PC-3 (cell line): ENCODE measurements at regions not wholly inside any gene's neighbourhood (a gene's known extent, or its start where the extent isn't known, plus 50 kb on each side); places are given as distances from the start of the nearest gene placed in this dataset.

Experiments used
- ATAC-seq: fragments of 200-7000 bp; cut with Tn5 transposase; 2 replicates; pipeline ENCODE4 v1.9.1; 2020; ENCODE audit warnings: mild to moderate bottlenecking, moderate library complexity
- BruUV-seq: library from RNA; stranded (reverse); fragments of 400-500 nt; replicated peaks from 2 replicates; lab custom pipeline; 2021; lab: Mats Ljungman, UMichigan
- CTCF ChIA-PET: fragments of 300-600 bp; sonication (Branson Sonifier 250); formaldehyde crosslinking; loops from one replicate; lab custom pipeline; 2022; ENCODE audit warnings: antibody characterized with exemption; lab: Charles Lee
- POLR2A ChIA-PET: fragments of 300-600 bp; sonication (Branson Sonifier 250); formaldehyde crosslinking; loops from one replicate; lab custom pipeline; 2022; ENCODE audit warnings: antibody characterized with exemption; ENCODE audit not compliant: unreplicated experiment; lab: Charles Lee
- DNase-seq: peaks from one replicate; pipeline ENCODE4 v3.0.0-alpha.2; 2015
- H2AFZ ChIP-seq: fragments of 300-600 bp; sonication (generic); 2 replicates; pipeline ENCODE4 v1.6.0; 2016; ENCODE audit warnings: antibody characterized with exemption, low read length
- H3F3A ChIP-seq: fragments of 300-600 bp; sonication (generic); one replicate; pipeline ENCODE4 v1.6.0; 2017; ENCODE audit warnings: antibody characterized with exemption, low read length, control low read depth, mild to moderate bottlenecking; ENCODE audit not compliant: unreplicated experiment
- H3K27ac ChIP-seq: fragments of 300-600 bp; sonication (generic); 2 replicates; pipeline ENCODE4 v1.5.1; 2016; ENCODE audit warnings: mild to moderate bottlenecking, low read length
- H3K27me3 ChIP-seq: fragments of 300-600 bp; sonication (generic); 2 replicates; pipeline ENCODE4 v1.6.1; 2016; ENCODE audit warnings: low read length, mixed read lengths
- H3K36me3 ChIP-seq: fragments of 300-600 bp; sonication (generic); 2 replicates; pipeline ENCODE4 v1.6.1; 2016; ENCODE audit warnings: low read depth, mixed run types, low read length, mixed read lengths
- H3K4me1 ChIP-seq: fragments of 300-600 bp; sonication (generic); 2 replicates; pipeline ENCODE4 v1.5.1; 2016; ENCODE audit warnings: low read length; ENCODE audit not compliant: insufficient read depth
- H3K4me2 ChIP-seq: fragments of 300-600 bp; sonication (generic); 2 replicates; pipeline ENCODE4 v1.6.0; 2016; ENCODE audit warnings: low read length
- H3K4me3 ChIP-seq: fragments of 300-600 bp; sonication (generic); 2 replicates; pipeline ENCODE4 v1.5.1; 2016; ENCODE audit warnings: mild to moderate bottlenecking, low read length, mixed read lengths
- H3K79me2 ChIP-seq: fragments of 300-600 bp; sonication (generic); 2 replicates; pipeline ENCODE4 v1.6.1; 2017; ENCODE audit warnings: low read length, mixed read lengths
- H3K9ac ChIP-seq: fragments of 300-600 bp; sonication (generic); 2 replicates; pipeline ENCODE4 v1.6.0; 2016; ENCODE audit warnings: mild to moderate bottlenecking, low read length
- H3K9me2 ChIP-seq: fragments of 300-600 bp; sonication (generic); replicated peaks from 2 replicates; pipeline ENCODE4 v1.6.1; 2016; ENCODE audit warnings: mixed run types, low read length, mixed read lengths
- H3K9me3 ChIP-seq: fragments of 300-600 bp; sonication (generic); 2 replicates; pipeline ENCODE4 v1.6.1; 2016; ENCODE audit warnings: low read length, mixed read lengths
- H4K20me1 ChIP-seq: fragments of 300-600 bp; sonication (generic); 2 replicates; pipeline ENCODE4 v1.6.1; 2016; ENCODE audit warnings: low read length, mixed read lengths
- CTCF ChIP-seq: fragments of 300-600 bp; sonication (generic); conservative IDR thresholded peaks from 2 replicates; pipeline ENCODE4 v1.5.1; 2017; ENCODE audit warnings: antibody characterized with exemption, low read depth, mild to moderate bottlenecking, low read length
- EZH2 ChIP-seq: fragments of 300-600 bp; sonication (generic); IDR thresholded peaks from one replicate; pipeline ENCODE4 v1.6.1; 2017; ENCODE audit warnings: antibody characterized with exemption, mild to moderate bottlenecking, low read length; ENCODE audit not compliant: unreplicated experiment
- EZH2phosphoT487 ChIP-seq: fragments of 300-600 bp; sonication (generic); IDR thresholded peaks from 2 replicates; pipeline ENCODE4 v1.6.1; 2018; ENCODE audit warnings: mild to moderate bottlenecking, antibody characterized with exemption, low read length, borderline replicate concordance
- intact Hi-C: fragments of 100-400 bp; cut with micrococcal nuclease; formaldehyde crosslinking; loops from 2 replicates; pipeline ENCODE4 v1.9.0; 2023

GRCh38 chr11:76721755-76722677 lies 51.5 kb upstream of the LRRC32 start:
- POLR2A ChIA-PET = interaction anchor here (0.5 kb wide), 1 partner anchor 1096 kb away, joined by 3 read pairs; no protein-coding TSS in a partner anchor

GRCh38 chr11:76723142-76723541 lies 52.6 kb upstream of the LRRC32 start:
- Histone ChIP-seq H3K9me3 (no peaks in the 10 kb centered on the region), H3K79me2 (no peaks in the 10 kb centered on the region), H3K4me3 (no peak overlapping the region), H3K27me3 (peaks cover 31% of the 10 kb centered on the region; the same call in 1 of the 2 replicates), H3K9me2 (no peaks in the 10 kb centered on the region; the same call in 1 of the 2 replicates), H3K9ac (no peak overlapping the region), H3K4me2 (no peak overlapping the region), H3K4me1 (peaks cover 6% of the 10 kb centered on the region; the same call in 1 of the 2 replicates), H2AFZ (no peak overlapping the region), H3K36me3 (no peaks in the 10 kb centered on the region), H3F3A (no peaks in the 10 kb centered on the region), H3K27ac (no peak overlapping the region), H4K20me1 (no peaks in the 10 kb centered on the region)
- intact Hi-C loops = no loop called here
- ChIA-PET CTCF (no interaction called here), POLR2A (interaction anchor here (0.5 kb wide), 1 partner anchor 37 kb away, joined by 3 read pairs; no protein-coding TSS in a partner anchor)
- no TSS peak for BruUV-seq
- DNase-seq (no peak), ATAC-seq (no peak)
- TF ChIP-seq CTCF (0 out of 2 replicates have a peak, but pooled peaks have one; percentile 10), EZH2phosphoT487 (no peak)

More at GRCh38 chr11:76721755-76722677, 51.5 kb upstream of the LRRC32 start:
- Histone ChIP-seq H3K4me2 (peak overlapping the region; percentile 76), H3K4me3 (peak overlapping the region; percentile 50; the same call in 1 of the 2 replicates), H3K79me2 (no peaks in the 10 kb centered on the region), H4K20me1 (no peaks in the 10 kb centered on the region), H2AFZ (peak overlapping the region; percentile 76), H3K36me3 (no peaks in the 10 kb centered on the region), H3K27me3 (peaks cover 22% of the 10 kb centered on the region; the same call in 1 of the 2 replicates), H3K27ac (no peak overlapping the region), H3K4me1 (peaks cover 6% of the 10 kb centered on the region; the same call in 1 of the 2 replicates), H3K9me2 (no peaks in the 10 kb centered on the region; the same call in 1 of the 2 replicates), H3K9me3 (no peaks in the 10 kb centered on the region), H3K9ac (no peak overlapping the region), H3F3A (no peaks in the 10 kb centered on the region)
- CTCF ChIA-PET = interaction anchor here (0.5 to 1.4 kb wide), 15 partner anchors 12 to 586 kb away, joined by 3 to 15 read pairs (median 3); no protein-coding TSS in a partner anchor
- peak; percentile 96 for TF ChIP-seq CTCF
- TF ChIP-seq EZH2 = no peak
- BruUV-seq = no TSS peak
- ATAC-seq = peak; percentile 99
- DNase-seq = peak; percentile 94
- intact Hi-C loops = no loop called here
